ENCODE measurements at regions not wholly inside any gene's neighbourhood (a gene's known extent, or its start where the extent isn't known, plus 50 kb on each side); places are given as distances from the start of the nearest gene placed in this dataset.

DNA sequence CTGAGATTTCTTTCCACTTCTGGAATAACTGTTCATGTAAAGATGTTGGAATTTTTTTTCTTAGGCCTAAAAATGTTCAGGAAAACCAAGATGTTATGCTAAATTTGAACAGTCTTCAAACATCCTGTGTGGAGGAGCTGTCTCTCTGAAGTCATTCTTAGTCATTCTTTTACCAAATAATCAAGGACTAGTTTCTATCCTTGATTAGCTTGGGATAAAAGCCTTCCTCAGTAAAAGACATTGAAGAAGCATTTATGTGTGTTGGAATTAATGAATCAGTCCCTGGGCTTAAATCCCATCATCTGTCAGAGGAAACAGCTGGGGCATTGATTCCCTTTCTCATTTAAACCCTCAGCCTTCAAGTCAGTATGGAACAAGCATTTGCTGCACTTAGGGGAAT is 300.1 kb upstream of the NXPH2 start:
- H3K27ac ChIP-seq (replicated peaks) = no peak overlapping the region
- TF ChIP-seq, protein P1, sequence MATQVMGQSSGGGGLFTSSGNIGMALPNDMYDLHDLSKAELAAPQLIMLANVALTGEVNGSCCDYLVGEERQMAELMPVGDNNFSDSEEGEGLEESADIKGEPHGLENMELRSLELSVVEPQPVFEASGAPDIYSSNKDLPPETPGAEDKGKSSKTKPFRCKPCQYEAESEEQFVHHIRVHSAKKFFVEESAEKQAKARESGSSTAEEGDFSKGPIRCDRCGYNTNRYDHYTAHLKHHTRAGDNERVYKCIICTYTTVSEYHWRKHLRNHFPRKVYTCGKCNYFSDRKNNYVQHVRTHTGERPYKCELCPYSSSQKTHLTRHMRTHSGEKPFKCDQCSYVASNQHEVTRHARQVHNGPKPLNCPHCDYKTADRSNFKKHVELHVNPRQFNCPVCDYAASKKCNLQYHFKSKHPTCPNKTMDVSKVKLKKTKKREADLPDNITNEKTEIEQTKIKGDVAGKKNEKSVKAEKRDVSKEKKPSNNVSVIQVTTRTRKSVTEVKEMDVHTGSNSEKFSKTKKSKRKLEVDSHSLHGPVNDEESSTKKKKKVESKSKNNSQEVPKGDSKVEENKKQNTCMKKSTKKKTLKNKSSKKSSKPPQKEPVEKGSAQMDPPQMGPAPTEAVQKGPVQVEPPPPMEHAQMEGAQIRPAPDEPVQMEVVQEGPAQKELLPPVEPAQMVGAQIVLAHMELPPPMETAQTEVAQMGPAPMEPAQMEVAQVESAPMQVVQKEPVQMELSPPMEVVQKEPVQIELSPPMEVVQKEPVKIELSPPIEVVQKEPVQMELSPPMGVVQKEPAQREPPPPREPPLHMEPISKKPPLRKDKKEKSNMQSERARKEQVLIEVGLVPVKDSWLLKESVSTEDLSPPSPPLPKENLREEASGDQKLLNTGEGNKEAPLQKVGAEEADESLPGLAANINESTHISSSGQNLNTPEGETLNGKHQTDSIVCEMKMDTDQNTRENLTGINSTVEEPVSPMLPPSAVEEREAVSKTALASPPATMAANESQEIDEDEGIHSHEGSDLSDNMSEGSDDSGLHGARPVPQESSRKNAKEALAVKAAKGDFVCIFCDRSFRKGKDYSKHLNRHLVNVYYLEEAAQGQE (IDR thresholded peaks at IDR 0.05; ENCODE audit: insufficient replicate concordance, low read depth) = no peak
- TF ChIP-seq POLR2AphosphoS5 (IDR thresholded peaks at IDR 0.05; ENCODE audit: low read depth) (no peak), GABPA (IDR thresholded peaks at IDR 0.05; ENCODE audit: low read depth) (no peak), SPI1 (IDR thresholded peaks at IDR 0.05; ENCODE audit: borderline replicate concordance, low read depth) (no peak)
- TF ChIP-seq, protein P2, sequence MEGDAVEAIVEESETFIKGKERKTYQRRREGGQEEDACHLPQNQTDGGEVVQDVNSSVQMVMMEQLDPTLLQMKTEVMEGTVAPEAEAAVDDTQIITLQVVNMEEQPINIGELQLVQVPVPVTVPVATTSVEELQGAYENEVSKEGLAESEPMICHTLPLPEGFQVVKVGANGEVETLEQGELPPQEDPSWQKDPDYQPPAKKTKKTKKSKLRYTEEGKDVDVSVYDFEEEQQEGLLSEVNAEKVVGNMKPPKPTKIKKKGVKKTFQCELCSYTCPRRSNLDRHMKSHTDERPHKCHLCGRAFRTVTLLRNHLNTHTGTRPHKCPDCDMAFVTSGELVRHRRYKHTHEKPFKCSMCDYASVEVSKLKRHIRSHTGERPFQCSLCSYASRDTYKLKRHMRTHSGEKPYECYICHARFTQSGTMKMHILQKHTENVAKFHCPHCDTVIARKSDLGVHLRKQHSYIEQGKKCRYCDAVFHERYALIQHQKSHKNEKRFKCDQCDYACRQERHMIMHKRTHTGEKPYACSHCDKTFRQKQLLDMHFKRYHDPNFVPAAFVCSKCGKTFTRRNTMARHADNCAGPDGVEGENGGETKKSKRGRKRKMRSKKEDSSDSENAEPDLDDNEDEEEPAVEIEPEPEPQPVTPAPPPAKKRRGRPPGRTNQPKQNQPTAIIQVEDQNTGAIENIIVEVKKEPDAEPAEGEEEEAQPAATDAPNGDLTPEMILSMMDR (IDR thresholded peaks at IDR 0.05; ENCODE audit: insufficient read depth, low read length) = no peak
- no peak overlapping the region for H3K4me3 ChIP-seq (replicated peaks; ENCODE audit: insufficient read depth, low read length)
- no peaks in the 10 kb centered on the region for H3K27me3 ChIP-seq (ENCODE audit: insufficient read depth, poor library complexity, severe bottlenecking)
- DNase-seq (ENCODE audit: low read depth in 1 of 2, low spot score in 1 of 2) = no peak

DNA sequence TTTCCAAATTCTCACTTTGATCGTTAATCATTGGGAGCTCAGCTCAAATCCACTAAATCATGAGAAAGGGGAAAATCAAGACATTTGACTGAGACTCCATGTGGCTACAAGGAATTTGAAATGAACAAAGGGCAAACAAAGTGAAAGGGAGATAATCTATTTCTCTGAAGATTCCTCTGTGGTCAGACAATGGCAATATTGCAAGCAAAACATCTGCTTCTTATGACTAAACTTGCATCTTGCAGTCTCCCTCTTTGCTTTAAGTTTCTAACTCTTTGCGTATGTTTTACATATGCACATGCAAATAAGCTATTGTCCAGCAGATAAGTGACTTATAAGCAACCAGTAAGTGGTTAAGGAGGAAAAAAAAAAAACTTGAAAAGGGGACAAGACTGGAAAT is 299.1 kb upstream of the NXPH2 start:
- no peak for DNase-seq (ENCODE audit: low read depth in 1 of 2, low spot score in 1 of 2)
- H3K4me3 ChIP-seq (replicated peaks; ENCODE audit: insufficient read depth, low read length) = no peak overlapping the region
- TF ChIP-seq GABPA (IDR thresholded peaks at IDR 0.05; ENCODE audit: low read depth) (no peak), SPI1 (IDR thresholded peaks at IDR 0.05; ENCODE audit: borderline replicate concordance, low read depth) (no peak), POLR2AphosphoS5 (IDR thresholded peaks at IDR 0.05; ENCODE audit: low read depth) (no peak)
- TF ChIP-seq, protein P2 (IDR thresholded peaks at IDR 0.05; ENCODE audit: insufficient read depth, low read length) = no peak
- TF ChIP-seq, protein P1 (IDR thresholded peaks at IDR 0.05; ENCODE audit: insufficient replicate concordance, low read depth) = no peak
- no peaks in the 10 kb centered on the region for H3K27me3 ChIP-seq (ENCODE audit: insufficient read depth, poor library complexity, severe bottlenecking)
- H3K27ac ChIP-seq (replicated peaks) = no peak overlapping the region

- no peak overlapping the region for H3K4me3 ChIP-seq (replicated peaks; ENCODE audit: insufficient read depth, low read length)
- DNase-seq (ENCODE audit: low read depth in 1 of 2, low spot score in 1 of 2) = no peak
- H3K27ac ChIP-seq (replicated peaks) = no peak overlapping the region
- TF ChIP-seq, protein P2 (IDR thresholded peaks at IDR 0.05; ENCODE audit: insufficient read depth, low read length) = no peak
- no peak for TF ChIP-seq SPI1 (IDR thresholded peaks at IDR 0.05; ENCODE audit: borderline replicate concordance, low read depth)
- no peak for TF ChIP-seq POLR2AphosphoS5 (IDR thresholded peaks at IDR 0.05; ENCODE audit: low read depth)
- TF ChIP-seq GABPA (IDR thresholded peaks at IDR 0.05; ENCODE audit: low read depth) = no peak
- TF ChIP-seq, protein P1 (IDR thresholded peaks at IDR 0.05; ENCODE audit: insufficient replicate concordance, low read depth) = no peak
- H3K27me3 ChIP-seq (ENCODE audit: insufficient read depth, poor library complexity, severe bottlenecking) = no peaks in the 10 kb centered on the region
Observed at GRCh38 chr2:139078376-139078775, 298.2 kb upstream of the NXPH2 start.
